ENCODE measurements at regions not wholly inside any gene's neighbourhood (a gene's known extent, or its start where the extent isn't known, plus 50 kb on each side); places are given as distances from the start of the nearest gene placed in this dataset.
"Not testable (repeated sequence)": the region's sequence is repeated elsewhere in the genome, so short reads cannot be mapped to it uniquely, and the experiment has no call there.

DNA sequence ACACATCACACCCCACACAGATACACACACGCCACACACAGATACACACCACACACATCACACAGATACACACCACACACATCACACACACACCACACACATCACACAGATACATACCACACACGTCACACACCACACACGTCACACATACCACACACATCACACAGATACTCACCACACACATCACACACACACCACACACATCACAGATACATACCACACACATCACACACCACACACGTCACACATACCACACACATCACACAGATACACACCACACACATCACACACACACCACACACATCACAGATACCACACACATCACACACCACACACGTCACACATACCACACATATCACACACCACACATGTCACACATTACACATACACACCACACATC lies 159.3 kb downstream of the NDUFA10 start:
- ATAC-seq; POLR2A ChIA-PET; CTCF ChIA-PET (ENCODE audit: low intra/inter-chr PET ratio); H3K27ac ChIP-seq (ENCODE audit: extremely low read depth, low read depth, low read length); in situ Hi-C loops (cut with MboI); H4K20me1 ChIP-seq (replicated peaks; ENCODE audit: control insufficient read depth, insufficient read depth, low read length); DNase-seq (ENCODE audit: extremely low read depth in 1 of 4, low spot score in 3 of 4); H2AFZ ChIP-seq (ENCODE audit: low read depth, low read length); H3K4me3 ChIP-seq; H3K9ac ChIP-seq (ENCODE audit: insufficient read depth in 1 of 2, low read depth in 2 of 2, low read length in 2 of 2); H3K4me1 ChIP-seq (replicated peaks in 1 of 2; ENCODE audit: control insufficient read depth in 2 of 2, insufficient read depth in 2 of 2, low read length in 2 of 2); H3K4me2 ChIP-seq (ENCODE audit: insufficient read depth, low read length); intact Hi-C loops (cut with micrococcal nuclease); H3K27me3 ChIP-seq (ENCODE audit: control insufficient read depth in 2 of 2, insufficient read depth in 2 of 2, low read length in 2 of 2); FAIRE-seq; BruUV-seq (replicated peaks); H3K9me3 ChIP-seq (replicated peaks; ENCODE audit: control insufficient read depth, insufficient read depth, low read depth, low read length); H3K9me1 ChIP-seq (ENCODE audit: control insufficient read depth, insufficient read depth, low read length); H3K79me2 ChIP-seq (ENCODE audit: control insufficient read depth, insufficient read depth, low read length); H3K36me3 ChIP-seq (ENCODE audit: control insufficient read depth, insufficient read depth, low read length): not testable (repeated sequence)
- WGBS (ENCODE audit: insufficient coverage, low coverage, missing lambda C conversion rate), result 17% methylated on average over 2 of the region's 5 CpGs

DNA sequence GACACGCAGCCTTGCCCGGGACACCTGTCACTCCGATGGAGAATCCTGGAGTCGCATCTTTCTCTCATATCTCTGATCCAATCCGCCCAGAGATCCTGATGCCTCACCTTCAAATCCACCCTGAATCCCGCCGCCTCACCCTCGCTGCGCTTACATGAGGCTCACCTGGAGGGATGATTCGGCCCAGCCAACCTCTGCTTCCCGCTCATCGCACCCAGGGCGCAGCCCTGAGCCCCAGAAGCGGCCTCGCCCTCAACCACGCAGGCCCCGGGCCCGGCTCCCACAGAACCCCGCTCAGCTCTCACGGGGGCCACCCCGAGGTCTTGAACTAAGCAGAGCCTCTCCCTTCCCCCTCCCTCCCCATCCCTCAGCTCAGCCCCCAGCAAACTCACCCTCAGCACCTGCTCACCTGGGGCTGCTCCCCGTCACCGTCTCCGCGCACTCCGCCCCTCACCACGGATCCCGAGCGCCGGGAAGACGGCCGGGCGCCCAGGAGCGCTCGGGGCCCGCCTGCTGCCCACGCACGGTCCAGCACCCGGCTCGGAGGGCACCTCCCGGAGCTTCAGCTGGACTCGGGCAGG lies 160.0 kb downstream of the NDUFA10 start:
- Histone ChIP-seq H2AFZ (ENCODE audit: low read depth, low read length) (no peak overlapping the region), H3K9me1 (ENCODE audit: control insufficient read depth, insufficient read depth, low read length) (no peaks in the 10 kb centered on the region), H3K9ac (ENCODE audit: insufficient read depth in 1 of 2, low read depth in 2 of 2, low read length in 2 of 2) (no peak overlapping the region), H4K20me1 (replicated peaks; ENCODE audit: control insufficient read depth, insufficient read depth, low read length) (no peaks in the 10 kb centered on the region), H3K36me3 (ENCODE audit: control insufficient read depth, insufficient read depth, low read length) (no peaks in the 10 kb centered on the region), H3K27me3 (ENCODE audit: control insufficient read depth in 2 of 2, insufficient read depth in 2 of 2, low read length in 2 of 2) (no peaks in the 10 kb centered on the region; a peak in 1 of 5 replicates), H3K27ac (ENCODE audit: extremely low read depth, low read depth, low read length) (no peak overlapping the region), H3K4me1 (replicated peaks in 1 of 2; ENCODE audit: control insufficient read depth in 2 of 2, insufficient read depth in 2 of 2, low read length in 2 of 2) (no peaks in the 10 kb centered on the region), H3K9me3 (replicated peaks; ENCODE audit: control insufficient read depth, insufficient read depth, low read depth, low read length) (peaks cover 5% of the 10 kb centered on the region; the same call in 1 of the 2 replicates), H3K79me2 (ENCODE audit: control insufficient read depth, insufficient read depth, low read length) (no peaks in the 10 kb centered on the region), H3K4me3 (no peak overlapping the region), H3K4me2 (ENCODE audit: insufficient read depth, low read length) (no peak overlapping the region)
- BruUV-seq (replicated peaks), result no TSS peak
- in situ Hi-C loops (cut with MboI) (no loop called here), intact Hi-C loops (cut with micrococcal nuclease) (no loop called here)
- no peak for ATAC-seq
- FAIRE-seq, result no peak
- POLR2A ChIA-PET, result no interaction called here
- DNase-seq (ENCODE audit: extremely low read depth in 1 of 4, low spot score in 3 of 4), result no peak
- CTCF ChIA-PET (ENCODE audit: low intra/inter-chr PET ratio), result no interaction called here
- WGBS (ENCODE audit: insufficient coverage, low coverage, missing lambda C conversion rate), result 64% methylated on average over 9 of the region's 42 CpGs
- TF ChIP-seq NFRKB (IDR thresholded peaks at IDR 0.05; ENCODE audit: low read depth) (no peak), DACH1 (IDR thresholded peaks at IDR 0.05; ENCODE audit: partially characterized antibody) (no peak), ELF2 (CRISPR knock-in tag; IDR thresholded peaks at IDR 0.05) (no peak), SMARCA4 (IDR thresholded peaks at IDR 0.05) (no peak), ZNF239 (CRISPR knock-in tag; IDR thresholded peaks at IDR 0.05) (no peak), TARDBP (IDR thresholded peaks at IDR 0.05) (no peak), MTA3 (IDR thresholded peaks at IDR 0.05; ENCODE audit: borderline replicate concordance) (no peak), SIN3B (IDR thresholded peaks at IDR 0.05; ENCODE audit: low read depth) (no peak), HIVEP1 (CRISPR knock-in tag; IDR thresholded peaks at IDR 0.05) (no peak)
